Fibroblast of lung (primary cell): ENCODE measurements at regions not wholly inside any gene's neighbourhood (a gene's known extent, or its start where the extent isn't known, plus 50 kb on each side); places are given as distances from the start of the nearest gene placed in this dataset.
"Not testable (repeated sequence)": the region's sequence is repeated elsewhere in the genome, so short reads cannot be mapped to it uniquely, and the experiment has no call there.

ENCODE experiments used
- DNase-seq, 2 donors: peaks; one replicate each; pipeline versions ENCODE4 v3.0.0 to v3.0.0-alpha.2; 2010; ENCODE audit warnings: low read depth in 2 of 2
- H2AFZ ChIP-seq: 2 replicates; pipeline ENCODE4 v1.5.1; 2012; ENCODE audit warnings: low read length, control low read depth, inconsistent platforms
- H3K27ac ChIP-seq: 2 replicates; pipeline ENCODE4 v1.5.1; 2011; ENCODE audit warnings: low read length, control low read depth; ENCODE audit not compliant: insufficient read depth
- H3K27me3 ChIP-seq: 2 replicates; pipeline ENCODE4 v1.5.1; 2011; ENCODE audit warnings: mild to moderate bottlenecking, low read length; ENCODE audit not compliant: control insufficient read depth, insufficient read depth
- H3K36me3 ChIP-seq: 2 replicates; pipeline ENCODE4 v1.5.1; 2011; ENCODE audit warnings: low read length; ENCODE audit not compliant: control insufficient read depth, insufficient read depth
- H3K4me1 ChIP-seq: 2 replicates; pipeline ENCODE4 v1.5.1; 2011; ENCODE audit warnings: low read length; ENCODE audit not compliant: control insufficient read depth, insufficient read depth; ENCODE audit errors: extremely low read depth
- H3K4me2 ChIP-seq: 2 replicates; pipeline ENCODE4 v1.5.1; 2011; ENCODE audit warnings: low read length, control low read depth; ENCODE audit not compliant: insufficient read depth; ENCODE audit errors: extremely low read depth
- H3K4me3 ChIP-seq, 4 experiments: fragments of 200-600 bp in 1 of 4; sonication (generic) in 1 of 4; replicated peaks in 1 of 4; 2 replicates each; pipeline ENCODE4 v1.5.1; 2011 to 2016; ENCODE audit warnings: low read length in 4 of 4, low read depth in 3 of 4, mild to moderate bottlenecking in 3 of 4, control low read depth in 2 of 4, inconsistent platforms in 1 of 4, mixed read lengths in 1 of 4; ENCODE audit not compliant: insufficient read depth in 1 of 4; ENCODE audit errors: control extremely low read depth in 1 of 4
- H3K79me2 ChIP-seq: 2 replicates; pipeline ENCODE4 v1.5.1; 2012; ENCODE audit warnings: mild to moderate bottlenecking, low read length, inconsistent platforms; ENCODE audit not compliant: control insufficient read depth, insufficient read depth
- H3K9ac ChIP-seq: 2 replicates; pipeline ENCODE4 v1.5.1; 2011; ENCODE audit warnings: mild to moderate bottlenecking, low read length, control low read depth; ENCODE audit not compliant: insufficient read depth
- H3K9me3 ChIP-seq: 2 replicates; pipeline ENCODE4 v1.5.1; 2012; ENCODE audit warnings: low read depth, low read length; ENCODE audit not compliant: control insufficient read depth, insufficient read depth
- H4K20me1 ChIP-seq: 2 replicates; pipeline ENCODE4 v1.5.1; 2011; ENCODE audit warnings: low read length; ENCODE audit not compliant: control insufficient read depth, insufficient read depth; ENCODE audit errors: extremely low read depth
- CTCF ChIP-seq, 2 donors: IDR thresholded peaks in 1 of 2; conservative IDR thresholded peaks in 1 of 2; 1 replicate in 1 of 2; 2 replicates in 1 of 2; pipeline ENCODE4 v1.5.1; 2011 to 2012; ENCODE audit warnings: low read length in 2 of 2, control low read depth in 1 of 2, inconsistent platforms in 1 of 2, low read depth in 1 of 2, mild to moderate bottlenecking in 1 of 2
- EZH2 ChIP-seq: IDR thresholded peaks from 2 replicates; pipeline ENCODE4 v1.5.1; 2012; ENCODE audit warnings: low read length, control low read depth, mild to moderate bottlenecking; ENCODE audit errors: missing control alignments

- Histone ChIP-seq H3K79me2 (no peaks in the 10 kb centered on the region), H4K20me1 (no peaks in the 10 kb centered on the region), H3K27me3 (no peaks in the 10 kb centered on the region), H3K4me2 (no peak overlapping the region), H3K9ac (no peak overlapping the region), H3K4me1 (no peaks in the 10 kb centered on the region), H3K4me3 (no peak overlapping the region), H3K27ac (no peak overlapping the region), H2AFZ (no peak overlapping the region), H3K36me3 (no peaks in the 10 kb centered on the region), H3K9me3 (no peaks in the 10 kb centered on the region)
- TF ChIP-seq EZH2: no peak
- TF ChIP-seq CTCF (conservative IDR thresholded peaks at IDR 0.05 in 1 of 2, IDR thresholded peaks at IDR 0.05 in 1 of 2; ENCODE audit: low read depth in 1 of 2, low read length in 2 of 2): no peak
- DNase-seq: no peak
Measured at GRCh38 chr1:118556936-118557335, 371.9 kb upstream of the SPAG17 start.

- no peak for TF ChIP-seq EZH2
- no peak for TF ChIP-seq CTCF (conservative IDR thresholded peaks at IDR 0.05 in 1 of 2, IDR thresholded peaks at IDR 0.05 in 1 of 2; ENCODE audit: low read depth in 1 of 2, low read length in 2 of 2)
- H3K4me3 ChIP-seq: no peak overlapping the region
- no peak overlapping the region for H3K4me2 ChIP-seq
Measured at GRCh38 chr1:118555638-118556037, 370.6 kb upstream of the SPAG17 start.

GRCh38 chr1:118535901-118536300 lies 350.9 kb upstream of the SPAG17 start:
- H3K4me1 ChIP-seq: no peaks in the 10 kb centered on the region
- H3K9ac ChIP-seq: no peak overlapping the region
- H3K79me2 ChIP-seq: no peaks in the 10 kb centered on the region
- H3K36me3 ChIP-seq: no peaks in the 10 kb centered on the region
- H3K4me3 ChIP-seq: no peak overlapping the region
- no peak overlapping the region for H2AFZ ChIP-seq
- H4K20me1 ChIP-seq: no peaks in the 10 kb centered on the region
- no peak overlapping the region for H3K27ac ChIP-seq
- no peaks in the 10 kb centered on the region for H3K9me3 ChIP-seq
- no peak for TF ChIP-seq EZH2
- TF ChIP-seq CTCF (conservative IDR thresholded peaks at IDR 0.05 in 1 of 2, IDR thresholded peaks at IDR 0.05 in 1 of 2; ENCODE audit: low read depth in 1 of 2, low read length in 2 of 2): no peak
- DNase-seq: no peak
- no peak overlapping the region for H3K4me2 ChIP-seq
- no peaks in the 10 kb centered on the region for H3K27me3 ChIP-seq

More at GRCh38 chr1:118555638-118556037, 370.6 kb upstream of the SPAG17 start:
- Histone ChIP-seq H3K4me1 (no peaks in the 10 kb centered on the region), H3K79me2 (no peaks in the 10 kb centered on the region), H4K20me1 (no peaks in the 10 kb centered on the region), H3K27me3 (no peaks in the 10 kb centered on the region), H3K9me3 (no peaks in the 10 kb centered on the region), H3K27ac (no peak overlapping the region), H3K36me3 (no peaks in the 10 kb centered on the region), H2AFZ (no peak overlapping the region), H3K9ac (no peak overlapping the region)
- no peak for DNase-seq

- not testable (repeated sequence) for H3K9ac ChIP-seq, H3K4me1 ChIP-seq, H3K79me2 ChIP-seq, H4K20me1 ChIP-seq, H3K27me3 ChIP-seq, H3K4me3 ChIP-seq, H3K9me3 ChIP-seq, H3K36me3 ChIP-seq, H2AFZ ChIP-seq, H3K4me2 ChIP-seq, DNase-seq, H3K27ac ChIP-seq
Measured at GRCh38 chr1:118511922-118512321, 326.9 kb upstream of the SPAG17 start.
